ENCODE measurements at regions not wholly inside any gene's neighbourhood (a gene's known extent, or its start where the extent isn't known, plus 50 kb on each side); places are given as distances from the start of the nearest gene placed in this dataset.
"Not testable (repeated sequence)": the region's sequence is repeated elsewhere in the genome, so short reads cannot be mapped to it uniquely, and the experiment has no call there.

DNA sequence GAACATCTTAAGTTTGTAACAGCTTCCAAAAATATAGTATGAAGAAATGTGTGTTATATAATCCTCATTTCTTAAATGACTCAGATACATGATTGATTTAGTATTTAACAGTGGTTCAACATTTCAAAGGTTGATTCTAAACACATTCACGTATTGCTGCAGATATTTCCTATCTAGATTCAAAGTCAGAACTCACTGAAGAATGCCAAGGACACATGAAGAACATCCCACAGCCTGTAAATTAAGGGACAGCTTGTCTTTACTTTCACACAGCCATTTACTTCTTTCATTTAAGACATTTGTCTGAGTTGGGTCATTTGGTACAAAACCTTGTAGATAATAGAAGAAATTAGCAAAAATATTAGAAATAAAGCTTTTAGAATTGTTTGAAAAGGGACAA lies 66.9 kb upstream of the CPSF6 start:
- intact Hi-C loops (cut with DNase I): loop anchor here in 1 of 10 donors (10.0 kb wide), 1 partner anchor 452 kb away; no protein-coding TSS in a partner anchor
- H3K36me3 ChIP-seq: no peaks in the 10 kb centered on the region
- no peak for ATAC-seq
- H3K9me3 ChIP-seq: peaks cover 0 to 9% (median 0%) of the 10 kb centered on the region in 11 donors
- H3K4me1 ChIP-seq: no peaks in the 10 kb centered on the region
- no peaks in the 10 kb centered on the region for H3K27me3 ChIP-seq
- 43% methylated on average over 1 of the region's 1 CpG for WGBS, 2 donors
- no peak overlapping the region for H3K4me3 ChIP-seq
- H3K27ac ChIP-seq: no peak overlapping the region
- TF ChIP-seq, protein P1, sequence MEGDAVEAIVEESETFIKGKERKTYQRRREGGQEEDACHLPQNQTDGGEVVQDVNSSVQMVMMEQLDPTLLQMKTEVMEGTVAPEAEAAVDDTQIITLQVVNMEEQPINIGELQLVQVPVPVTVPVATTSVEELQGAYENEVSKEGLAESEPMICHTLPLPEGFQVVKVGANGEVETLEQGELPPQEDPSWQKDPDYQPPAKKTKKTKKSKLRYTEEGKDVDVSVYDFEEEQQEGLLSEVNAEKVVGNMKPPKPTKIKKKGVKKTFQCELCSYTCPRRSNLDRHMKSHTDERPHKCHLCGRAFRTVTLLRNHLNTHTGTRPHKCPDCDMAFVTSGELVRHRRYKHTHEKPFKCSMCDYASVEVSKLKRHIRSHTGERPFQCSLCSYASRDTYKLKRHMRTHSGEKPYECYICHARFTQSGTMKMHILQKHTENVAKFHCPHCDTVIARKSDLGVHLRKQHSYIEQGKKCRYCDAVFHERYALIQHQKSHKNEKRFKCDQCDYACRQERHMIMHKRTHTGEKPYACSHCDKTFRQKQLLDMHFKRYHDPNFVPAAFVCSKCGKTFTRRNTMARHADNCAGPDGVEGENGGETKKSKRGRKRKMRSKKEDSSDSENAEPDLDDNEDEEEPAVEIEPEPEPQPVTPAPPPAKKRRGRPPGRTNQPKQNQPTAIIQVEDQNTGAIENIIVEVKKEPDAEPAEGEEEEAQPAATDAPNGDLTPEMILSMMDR (IDR thresholded peaks at IDR 0.05): no peak
- no peak for DNase-seq

GRCh38 chr12:69173368-69173767 lies 66.0 kb upstream of the CPSF6 start:
- Histone ChIP-seq H3K4me1 (no peaks in the 10 kb centered on the region), H3K27ac (no peak overlapping the region), H3K9me3 (peaks cover 0 to 9% (median 0%) of the 10 kb centered on the region in 11 donors), H3K36me3 (no peaks in the 10 kb centered on the region), H3K27me3 (no peaks in the 10 kb centered on the region), H3K4me3 (no peak overlapping the region)
- intact Hi-C loops (cut with DNase I): loop anchor here in 1 of 10 donors (10.0 kb wide), 1 partner anchor 451 kb away; no protein-coding TSS in a partner anchor
- WGBS, 2 donors: 26 to 37% methylated on average over 9 of the region's 9 CpGs
- DNase-seq (no peak), ATAC-seq (peak in 3 of 8 donors; percentile 33 to 49 (median 46))
- TF ChIP-seq, protein P1 (IDR thresholded peaks at IDR 0.05): no peak

DNA sequence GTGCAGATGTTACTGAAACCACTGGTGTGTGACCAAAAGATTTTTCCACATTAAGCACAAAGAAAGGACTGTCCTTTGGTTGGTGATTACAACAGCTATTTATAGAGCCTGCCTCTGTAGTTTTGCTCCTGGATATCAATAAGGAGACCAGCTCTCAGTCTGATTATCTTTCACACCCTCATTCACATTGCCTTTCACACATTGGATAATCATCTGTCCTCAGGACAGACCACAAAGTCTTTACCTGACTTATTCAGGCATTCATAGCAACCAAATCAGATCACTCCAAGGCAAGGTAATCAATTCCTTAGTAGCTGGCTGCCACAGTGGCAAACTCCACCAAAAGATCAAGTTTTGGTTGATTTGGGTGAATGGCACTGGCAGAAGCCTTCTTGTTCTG lies 59.6 kb upstream of the CPSF6 start:
- H3K36me3 ChIP-seq: no peaks in the 10 kb centered on the region
- no peaks in the 10 kb centered on the region for H3K27me3 ChIP-seq
- H3K9me3 ChIP-seq: peaks cover 0 to 18% (median 0%) of the 10 kb centered on the region in 11 donors
- DNase-seq: no peak
- no peaks in the 10 kb centered on the region for H3K4me1 ChIP-seq
- no peak overlapping the region for H3K27ac ChIP-seq
- intact Hi-C loops (cut with DNase I): loop anchor here in 1 of 10 donors (10.0 kb wide), 1 partner anchor 445 kb away; no protein-coding TSS in a partner anchor
- no peak overlapping the region for H3K4me3 ChIP-seq
- no peak for ATAC-seq
- TF ChIP-seq, protein P1 (IDR thresholded peaks at IDR 0.05): no peak

GRCh38 chr12:69187572-69187971 lies 51.8 kb upstream of the CPSF6 start:
- H3K4me1 ChIP-seq; DNase-seq; intact Hi-C loops (cut with DNase I); ATAC-seq; H3K27me3 ChIP-seq; H3K4me3 ChIP-seq; H3K36me3 ChIP-seq; H3K27ac ChIP-seq: not testable (repeated sequence)
- H3K9me3 ChIP-seq: peaks cover 0 to 41% (median 20%) of the 10 kb centered on the region in 11 donors
- 51 to 68% methylated on average over 7 of the region's 7 CpGs for WGBS, 2 donors

DNA sequence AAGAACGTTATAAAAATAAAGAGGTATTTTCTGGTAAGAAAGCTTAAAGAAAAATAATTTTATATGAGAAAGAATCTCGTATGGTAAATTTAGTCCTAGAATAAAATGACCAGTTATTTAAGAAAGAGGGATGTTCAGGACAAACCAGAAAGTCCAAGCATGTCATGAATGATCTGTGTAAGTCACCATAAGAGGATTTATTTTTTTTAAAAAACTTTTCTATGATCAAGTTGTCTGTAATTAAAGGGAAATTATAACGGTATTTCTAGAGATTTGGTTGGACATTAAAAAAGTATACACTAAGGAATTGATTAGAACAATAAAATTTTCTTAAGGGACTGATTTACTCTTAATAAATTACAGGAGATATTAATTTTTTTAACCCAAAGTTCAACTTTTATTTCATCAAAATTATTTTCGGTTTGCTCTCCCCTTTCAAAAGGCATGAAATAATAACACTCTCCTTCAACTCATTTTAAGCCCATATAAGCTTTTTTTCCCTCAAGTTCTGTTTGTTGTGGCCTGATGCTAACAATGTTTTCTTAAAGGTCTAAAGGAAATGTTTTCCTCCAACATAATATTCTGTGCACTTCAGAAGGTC lies 49.9 kb upstream of the CPSF6 start:
- no peak overlapping the region for H3K4me3 ChIP-seq
- no peak for ATAC-seq
- DNase-seq: no peak
- no peaks in the 10 kb centered on the region for H3K4me1 ChIP-seq
- 40 to 44% methylated on average over 4 of the region's 4 CpGs for WGBS, 2 donors
- peaks cover 0 to 41% (median 20%) of the 10 kb centered on the region in 11 donors for H3K9me3 ChIP-seq
- no peak overlapping the region for H3K27ac ChIP-seq
- intact Hi-C loops (cut with DNase I): no loop called here
- H3K36me3 ChIP-seq: no peaks in the 10 kb centered on the region
- TF ChIP-seq, protein P1 (IDR thresholded peaks at IDR 0.05): no peak
- no peaks in the 10 kb centered on the region for H3K27me3 ChIP-seq

Data from heart right ventricle (tissue), 16 donors.